ENCODE measurements at regions not wholly inside any gene's neighbourhood (a gene's known extent, or its start where the extent isn't known, plus 50 kb on each side); places are given as distances from the start of the nearest gene placed in this dataset.

GRCh38 chr13:63517371-63517770, 2101.7 kb upstream of the PCDH20 start:
- no peak for TF ChIP-seq POLR2A (IDR thresholded peaks at IDR 0.05)
- no peak for TF ChIP-seq CTCF (IDR thresholded peaks at IDR 0.05)
- TF ChIP-seq POLR2AphosphoS5 (IDR thresholded peaks at IDR 0.05): no peak
- TF ChIP-seq EP300 (IDR thresholded peaks at IDR 0.05): no peak

Measured in gastroesophageal sphincter (tissue), 3 donors.